ENCODE measurements at regions not wholly inside any gene's neighbourhood (a gene's known extent, or its start where the extent isn't known, plus 50 kb on each side); places are given as distances from the start of the nearest gene placed in this dataset.

- Histone ChIP-seq H3K36me3 (ENCODE audit: control insufficient read depth in 2 of 2, extremely low read depth in 1 of 2, insufficient read depth in 2 of 2, low read length in 2 of 2) (no peaks in the 10 kb centered on the region), H3K4me1 (ENCODE audit: control insufficient read depth, extremely low read depth, insufficient read depth, low read length) (peaks cover 36% of the 10 kb centered on the region), H4K20me1 (ENCODE audit: control insufficient read depth, extremely low read depth, insufficient read depth, low read length) (no peaks in the 10 kb centered on the region), H3K79me2 (ENCODE audit: control insufficient read depth, insufficient read depth, low read length) (no peaks in the 10 kb centered on the region), H3K27me3 (ENCODE audit: control insufficient read depth, extremely low read depth, insufficient read depth, low read length) (no peaks in the 10 kb centered on the region), H3K9me3 (ENCODE audit: control insufficient read depth, low read depth, low read length) (peaks cover 3% of the 10 kb centered on the region), H3K4me2 (ENCODE audit: control insufficient read depth, extremely low read depth, insufficient read depth, low read depth, low read length) (peak overlapping the region; percentile 68), H3K27ac (ENCODE audit: control insufficient read depth, insufficient read depth, low read length) (no peak overlapping the region), H2AFZ (ENCODE audit: control insufficient read depth, low read length) (no peak overlapping the region), H3K9me1 (ENCODE audit: control insufficient read depth, extremely low read depth, insufficient read depth, low read length) (peaks cover 5% of the 10 kb centered on the region), H3K9ac (ENCODE audit: control insufficient read depth, extremely low read depth, insufficient read depth, low read length) (no peak overlapping the region), H3K4me3 (ENCODE audit: control insufficient read depth in 2 of 3, extremely low read depth in 1 of 3, insufficient read depth in 2 of 3, low read depth in 1 of 3, low read length in 3 of 3) (no peak overlapping the region)
- no peak for DNase-seq (ENCODE audit: low read depth, low spot score)
- TF ChIP-seq CTCF (optimal IDR thresholded peaks at IDR 0.05 in 1 of 3, IDR thresholded peaks at IDR 0.05 in 1 of 3, conservative IDR thresholded peaks at IDR 0.05 in 1 of 3; ENCODE audit: extremely low read depth in 1 of 3, insufficient read depth in 2 of 3, low read length in 3 of 3) (no peak), EZH2 (IDR thresholded peaks at IDR 0.05; ENCODE audit: low read length) (no peak)
- dilution Hi-C loops (cut with MboI; ENCODE audit: extremely low pct_ligation_motif_present, low sequenced_read_pairs), result no loop called here
- FAIRE-seq, result no peak
These were observed 61.8 kb downstream of the PITPNM2 start for GRCh38 chr12:123089140-123089539.

- H3K36me3 ChIP-seq (ENCODE audit: control insufficient read depth in 2 of 2, extremely low read depth in 1 of 2, insufficient read depth in 2 of 2, low read length in 2 of 2), result no peaks in the 10 kb centered on the region
- no peaks in the 10 kb centered on the region for H4K20me1 ChIP-seq (ENCODE audit: control insufficient read depth, extremely low read depth, insufficient read depth, low read length)
- peak; percentile 96 for FAIRE-seq
- DNase-seq (ENCODE audit: low read depth, low spot score), result peak; percentile 89
- H3K9me3 ChIP-seq (ENCODE audit: control insufficient read depth, low read depth, low read length), result peaks cover 3% of the 10 kb centered on the region
- H3K4me1 ChIP-seq (ENCODE audit: control insufficient read depth, extremely low read depth, insufficient read depth, low read length), result peaks cover 36% of the 10 kb centered on the region
- no peak overlapping the region for H3K9ac ChIP-seq (ENCODE audit: control insufficient read depth, extremely low read depth, insufficient read depth, low read length)
- H3K4me3 ChIP-seq (ENCODE audit: control insufficient read depth in 2 of 3, extremely low read depth in 1 of 3, insufficient read depth in 2 of 3, low read depth in 1 of 3, low read length in 3 of 3), result peak overlapping the region in 1 of 3 experiments; percentile 21
- H3K27ac ChIP-seq (ENCODE audit: control insufficient read depth, insufficient read depth, low read length), result no peak overlapping the region
- no peaks in the 10 kb centered on the region for H3K27me3 ChIP-seq (ENCODE audit: control insufficient read depth, extremely low read depth, insufficient read depth, low read length)
- H3K4me2 ChIP-seq (ENCODE audit: control insufficient read depth, extremely low read depth, insufficient read depth, low read depth, low read length), result peak overlapping the region; percentile 76
- H3K9me1 ChIP-seq (ENCODE audit: control insufficient read depth, extremely low read depth, insufficient read depth, low read length), result peaks cover 5% of the 10 kb centered on the region
- dilution Hi-C loops (cut with MboI; ENCODE audit: extremely low pct_ligation_motif_present, low sequenced_read_pairs), result no loop called here
- TF ChIP-seq EZH2 (IDR thresholded peaks at IDR 0.05; ENCODE audit: low read length) (no peak), CTCF (optimal IDR thresholded peaks at IDR 0.05 in 1 of 3, IDR thresholded peaks at IDR 0.05 in 1 of 3, conservative IDR thresholded peaks at IDR 0.05 in 1 of 3; ENCODE audit: extremely low read depth in 1 of 3, insufficient read depth in 2 of 3, low read length in 3 of 3) (peak in 1 of 3 experiments; percentile 12)
- no peak overlapping the region for H2AFZ ChIP-seq (ENCODE audit: control insufficient read depth, low read length)
- H3K79me2 ChIP-seq (ENCODE audit: control insufficient read depth, insufficient read depth, low read length), result no peaks in the 10 kb centered on the region
These were observed 65.0 kb downstream of the PITPNM2 start for GRCh38 chr12:123085730-123086487.
